WTC11 (cell line): ENCODE measurements at regions not wholly inside any gene's neighbourhood (a gene's known extent, or its start where the extent isn't known, plus 50 kb on each side); places are given as distances from the start of the nearest gene placed in this dataset.

Source experiments
- CTCF ChIP-seq: fragments of 200-600 bp; IDR thresholded peaks from 2 replicates; pipeline ENCODE4 v1.8.0; 2022; ENCODE audit warnings: antibody characterized with exemption
- E2F4 ChIP-seq: sonication (generic); formaldehyde crosslinking; IDR thresholded peaks from 2 replicates; pipeline ENCODE4 v1.8.1; 2022; ENCODE audit warnings: low read depth, mild to moderate bottlenecking, moderate library complexity, missing genetic modification reagents, borderline replicate concordance
- NFE2L1 ChIP-seq: sonication (generic); formaldehyde crosslinking; IDR thresholded peaks from 2 replicates; pipeline ENCODE4 v1.8.1; 2023; ENCODE audit warnings: missing genetic modification reagents
- PREB ChIP-seq: sonication (generic); formaldehyde crosslinking; IDR thresholded peaks from 2 replicates; pipeline ENCODE4 v1.8.1; 2022; ENCODE audit warnings: mild to moderate bottlenecking, missing genetic modification reagents, moderate library complexity, borderline replicate concordance
- PRRX2 ChIP-seq: fragments of 250-450 bp; sonication (Bioruptor Pico); IDR thresholded peaks from 2 replicates; pipeline ENCODE4 v1.8.0; 2021; ENCODE audit warnings: mild to moderate bottlenecking
- ZBTB21 ChIP-seq: sonication (generic); formaldehyde crosslinking; IDR thresholded peaks from 2 replicates; pipeline ENCODE4 v1.8.1; 2023; ENCODE audit warnings: mild to moderate bottlenecking, missing genetic modification reagents, borderline replicate concordance
- ZBTB43 ChIP-seq: sonication (generic); formaldehyde crosslinking; IDR thresholded peaks from 2 replicates; pipeline ENCODE4 v1.8.1; 2023; ENCODE audit warnings: mild to moderate bottlenecking, missing genetic modification reagents
- ZNF671 ChIP-seq: fragments of 250-450 bp; sonication (Bioruptor Pico); IDR thresholded peaks from 2 replicates; pipeline ENCODE4 v1.8.0; 2021; ENCODE audit warnings: mild to moderate bottlenecking

GRCh38 chr4:131526686-131527085, 1622.4 kb upstream of the PCDH10 start:
- TF ChIP-seq ZNF671 (no peak), ZBTB43 (no peak), E2F4 (no peak), CTCF (no peak), NFE2L1 (no peak), PRRX2 (CRISPR knock-in tag) (no peak), ZBTB21 (CRISPR knock-in tag) (no peak), PREB (CRISPR knock-in tag) (no peak)
